ENCODE measurements at regions not wholly inside any gene's neighbourhood (a gene's known extent, or its start where the extent isn't known, plus 50 kb on each side); places are given as distances from the start of the nearest gene placed in this dataset.
A peak's percentile ranks its signal among the peaks of the same experiment; 100 is the strongest.
"Not testable (repeated sequence)": the region's sequence is repeated elsewhere in the genome, so short reads cannot be mapped to it uniquely, and the experiment has no call there.

GRCh38 chrX:46375831-46376230 lies 169.4 kb downstream of the ZNF674 start:
- in situ Hi-C loops (cut with HindIII; ENCODE audit: low pct_ligation_motif_present, low pct_unique_long_range_greater_than_20kb, low sequenced_read_pairs): no loop called here
- DNase-seq: no peak

GRCh38 chrX:46374371-46374770 lies 170.8 kb downstream of the ZNF674 start:
- in situ Hi-C loops (cut with HindIII; ENCODE audit: low pct_ligation_motif_present, low pct_unique_long_range_greater_than_20kb, low sequenced_read_pairs): no loop called here
- DNase-seq: no peak

GRCh38 chrX:46367491-46367890 lies 177.7 kb downstream of the ZNF674 start:
- in situ Hi-C loops (cut with HindIII; ENCODE audit: low pct_ligation_motif_present, low pct_unique_long_range_greater_than_20kb, low sequenced_read_pairs): no loop called here

GRCh38 chrX:46366381-46367207 lies 178.6 kb downstream of the ZNF674 start:
- in situ Hi-C loops (cut with HindIII; ENCODE audit: low pct_ligation_motif_present, low pct_unique_long_range_greater_than_20kb, low sequenced_read_pairs): no loop called here
- DNase-seq: no peak

More at GRCh38 chrX:46367491-46367890, 177.7 kb downstream of the ZNF674 start:
- DNase-seq: no peak

- no peak for DNase-seq
- in situ Hi-C loops (cut with HindIII; ENCODE audit: low pct_ligation_motif_present, low pct_unique_long_range_greater_than_20kb, low sequenced_read_pairs): no loop called here
Observed at GRCh38 chrX:46354481-46354880, 190.7 kb downstream of the ZNF674 start.

GRCh38 chrX:46341767-46342322 lies 203.4 kb downstream of the ZNF674 start:
- in situ Hi-C loops (cut with HindIII; ENCODE audit: low pct_ligation_motif_present, low pct_unique_long_range_greater_than_20kb, low sequenced_read_pairs): no loop called here
- no peak for DNase-seq

- in situ Hi-C loops (cut with HindIII; ENCODE audit: low pct_ligation_motif_present, low pct_unique_long_range_greater_than_20kb, low sequenced_read_pairs): no loop called here
- DNase-seq: no peak
Observed at GRCh38 chrX:46340696-46341095, 204.5 kb downstream of the ZNF674 start.

- in situ Hi-C loops (cut with HindIII; ENCODE audit: low pct_ligation_motif_present, low pct_unique_long_range_greater_than_20kb, low sequenced_read_pairs): no loop called here
- DNase-seq: no peak
Observed at GRCh38 chrX:46333550-46333949, 211.7 kb downstream of the ZNF674 start.

- in situ Hi-C loops (cut with HindIII; ENCODE audit: low pct_ligation_motif_present, low pct_unique_long_range_greater_than_20kb, low sequenced_read_pairs): no loop called here
- DNase-seq: no peak
Observed at GRCh38 chrX:46330981-46331380, 214.2 kb downstream of the ZNF674 start.

- in situ Hi-C loops (cut with HindIII; ENCODE audit: low pct_ligation_motif_present, low pct_unique_long_range_greater_than_20kb, low sequenced_read_pairs): no loop called here
- no peak for DNase-seq
Observed at GRCh38 chrX:46330513-46330912, 214.7 kb downstream of the ZNF674 start.

- no peak for DNase-seq
- in situ Hi-C loops (cut with HindIII; ENCODE audit: low pct_ligation_motif_present, low pct_unique_long_range_greater_than_20kb, low sequenced_read_pairs): no loop called here
Observed at GRCh38 chrX:46328133-46328532, 217.1 kb downstream of the ZNF674 start.

- in situ Hi-C loops (cut with HindIII; ENCODE audit: low pct_ligation_motif_present, low pct_unique_long_range_greater_than_20kb, low sequenced_read_pairs): no loop called here
- peak; percentile 84 for DNase-seq
Observed at GRCh38 chrX:46327566-46328115, 217.6 kb downstream of the ZNF674 start.

- peak; percentile 17 for DNase-seq
- in situ Hi-C loops (cut with HindIII; ENCODE audit: low pct_ligation_motif_present, low pct_unique_long_range_greater_than_20kb, low sequenced_read_pairs): no loop called here
Observed at GRCh38 chrX:46326161-46326560, 219.1 kb downstream of the ZNF674 start.

- in situ Hi-C loops (cut with HindIII; ENCODE audit: low pct_ligation_motif_present, low pct_unique_long_range_greater_than_20kb, low sequenced_read_pairs): no loop called here
- DNase-seq: peak; percentile 90
Observed at GRCh38 chrX:46325312-46325877, 219.8 kb downstream of the ZNF674 start.

- no peak for DNase-seq
- in situ Hi-C loops (cut with HindIII; ENCODE audit: low pct_ligation_motif_present, low pct_unique_long_range_greater_than_20kb, low sequenced_read_pairs): no loop called here
Observed at GRCh38 chrX:46324166-46324565, 221.1 kb downstream of the ZNF674 start.

- in situ Hi-C loops (cut with HindIII; ENCODE audit: low pct_ligation_motif_present, low pct_unique_long_range_greater_than_20kb, low sequenced_read_pairs): not testable (repeated sequence)
Observed at GRCh38 chrX:46322929-46323328, 222.3 kb downstream of the ZNF674 start.

GRCh38 chrX:46321676-46322075 lies 223.5 kb downstream of the ZNF674 start:
- no peak for DNase-seq
- in situ Hi-C loops (cut with HindIII; ENCODE audit: low pct_ligation_motif_present, low pct_unique_long_range_greater_than_20kb, low sequenced_read_pairs): no loop called here

More at GRCh38 chrX:46322929-46323328, 222.3 kb downstream of the ZNF674 start:
- not testable (repeated sequence) for DNase-seq

GRCh38 chrX:46319750-46320149 lies 225.5 kb downstream of the ZNF674 start:
- in situ Hi-C loops (cut with HindIII; ENCODE audit: low pct_ligation_motif_present, low pct_unique_long_range_greater_than_20kb, low sequenced_read_pairs): no loop called here
- DNase-seq: no peak

- DNase-seq: no peak
- in situ Hi-C loops (cut with HindIII; ENCODE audit: low pct_ligation_motif_present, low pct_unique_long_range_greater_than_20kb, low sequenced_read_pairs): no loop called here
Observed at GRCh38 chrX:46318551-46318950, 226.7 kb downstream of the ZNF674 start.
